ENCODE measurements at regions not wholly inside any gene's neighbourhood (a gene's known extent, or its start where the extent isn't known, plus 50 kb on each side); places are given as distances from the start of the nearest gene placed in this dataset.

GRCh38 chr18:1052301-1052700 lies 147.6 kb downstream of the ADCYAP1 start:
- no peak for ATAC-seq
- TF ChIP-seq POU6F1 (CRISPR knock-in tag; IDR thresholded peaks at IDR 0.05; ENCODE audit: borderline replicate concordance, low read depth) (no peak), SNAI2 (CRISPR knock-in tag; IDR thresholded peaks at IDR 0.05) (no peak), CSDC2 (CRISPR knock-in tag; IDR thresholded peaks at IDR 0.05) (no peak), OSR1 (CRISPR knock-in tag; IDR thresholded peaks at IDR 0.05) (no peak), ZNF70 (CRISPR knock-in tag; IDR thresholded peaks at IDR 0.05) (no peak), CSRNP3 (CRISPR knock-in tag; IDR thresholded peaks at IDR 0.05) (no peak)

- no peak for TF ChIP-seq OSR1 (CRISPR knock-in tag; IDR thresholded peaks at IDR 0.05)
- no peak for TF ChIP-seq ZFP30 (CRISPR knock-in tag; IDR thresholded peaks at IDR 0.05)
- no peak for TF ChIP-seq PATZ1 (CRISPR knock-in tag; IDR thresholded peaks at IDR 0.05; ENCODE audit: borderline replicate concordance)
- TF ChIP-seq TOX (CRISPR knock-in tag; IDR thresholded peaks at IDR 0.05; ENCODE audit: borderline replicate concordance) = no peak
- no peak for TF ChIP-seq ESRRG (CRISPR knock-in tag; IDR thresholded peaks at IDR 0.05)
- TF ChIP-seq CREB5 (CRISPR knock-in tag; IDR thresholded peaks at IDR 0.05; ENCODE audit: low read depth) = no peak
- no peak for TF ChIP-seq ZNF8 (CRISPR knock-in tag; IDR thresholded peaks at IDR 0.05)
- TF ChIP-seq ZNF565 (CRISPR knock-in tag; conservative IDR thresholded peaks at IDR 0.05; ENCODE audit: low read depth) = no peak
- TF ChIP-seq ARNTL (CRISPR knock-in tag; IDR thresholded peaks at IDR 0.05; ENCODE audit: borderline replicate concordance, low read depth) = no peak
- no peak for TF ChIP-seq POU6F1 (CRISPR knock-in tag; IDR thresholded peaks at IDR 0.05; ENCODE audit: borderline replicate concordance, low read depth)
- no peak for TF ChIP-seq CSDC2 (CRISPR knock-in tag; IDR thresholded peaks at IDR 0.05)
- TF ChIP-seq CSRNP3 (CRISPR knock-in tag; IDR thresholded peaks at IDR 0.05) = no peak
- no peak for TF ChIP-seq PPARA (CRISPR knock-in tag; IDR thresholded peaks at IDR 0.05; ENCODE audit: borderline replicate concordance)
- TF ChIP-seq GLIS3 (CRISPR knock-in tag; IDR thresholded peaks at IDR 0.05) = no peak
- no peak for TF ChIP-seq ISL1 (CRISPR knock-in tag; IDR thresholded peaks at IDR 0.05)
- TF ChIP-seq ZNF70 (CRISPR knock-in tag; IDR thresholded peaks at IDR 0.05) = no peak
- no peak for TF ChIP-seq ZC3H10 (CRISPR knock-in tag; IDR thresholded peaks at IDR 0.05)
- no peak for TF ChIP-seq TCF4 (CRISPR knock-in tag; IDR thresholded peaks at IDR 0.05; ENCODE audit: borderline replicate concordance)
- no peak for ATAC-seq
Measured at GRCh38 chr18:1053331-1054315, 149.0 kb downstream of the ADCYAP1 start.

- ATAC-seq = no peak
- no peak for TF ChIP-seq PATZ1 (CRISPR knock-in tag; IDR thresholded peaks at IDR 0.05; ENCODE audit: borderline replicate concordance)
- TF ChIP-seq ZFP3 (CRISPR knock-in tag; IDR thresholded peaks at IDR 0.05) = no peak
- TF ChIP-seq ZNF8 (CRISPR knock-in tag; IDR thresholded peaks at IDR 0.05) = no peak
- no peak for TF ChIP-seq ARNTL (CRISPR knock-in tag; IDR thresholded peaks at IDR 0.05; ENCODE audit: borderline replicate concordance, low read depth)
- no peak for TF ChIP-seq ESRRG (CRISPR knock-in tag; IDR thresholded peaks at IDR 0.05)
- TF ChIP-seq RARB (CRISPR knock-in tag; IDR thresholded peaks at IDR 0.05) = no peak
- no peak for TF ChIP-seq CREB5 (CRISPR knock-in tag; IDR thresholded peaks at IDR 0.05; ENCODE audit: low read depth)
- no peak for TF ChIP-seq SNAI2 (CRISPR knock-in tag; IDR thresholded peaks at IDR 0.05)
Measured at GRCh38 chr18:1056404-1056803, 151.7 kb downstream of the ADCYAP1 start.

Measured in SK-N-SH treated with all-trans-retinoic acid at 6 μM for 48 hours (cell line).